ENCODE measurements at regions not wholly inside any gene's neighbourhood (a gene's known extent, or its start where the extent isn't known, plus 50 kb on each side); places are given as distances from the start of the nearest gene placed in this dataset.

- Histone ChIP-seq H2AFZ (ENCODE audit: low read depth) (no peak overlapping the region), H3K27ac (no peak overlapping the region), H3K36me3 (ENCODE audit: insufficient read depth) (no peaks in the 10 kb centered on the region), H4K20me1 (ENCODE audit: insufficient read depth) (no peaks in the 10 kb centered on the region), H3K4me1 (ENCODE audit: low read depth, poor library complexity, severe bottlenecking) (peaks cover 7% of the 10 kb centered on the region), H3K4me2 (no peak overlapping the region), H3K79me2 (ENCODE audit: insufficient read depth, low read depth) (no peaks in the 10 kb centered on the region), H3K27me3 (ENCODE audit: insufficient read depth, low read depth) (no peaks in the 10 kb centered on the region), H3K9ac (no peak overlapping the region), H3K4me3 (IDR thresholded peaks at IDR 0.05; ENCODE audit: insufficient read depth, low read depth, low read length) (no peak overlapping the region)
- TF ChIP-seq CTCF (conservative IDR thresholded peaks at IDR 0.05; ENCODE audit: low read depth, low read length) = no peak
Observed at GRCh38 chr6:68237205-68237604, 397.9 kb upstream of the ADGRB3 start.

- no peaks in the 10 kb centered on the region for H4K20me1 ChIP-seq (ENCODE audit: insufficient read depth)
- H3K4me3 ChIP-seq (IDR thresholded peaks at IDR 0.05; ENCODE audit: insufficient read depth, low read depth, low read length) = no peak overlapping the region
- H3K36me3 ChIP-seq (ENCODE audit: insufficient read depth) = no peaks in the 10 kb centered on the region
- H3K27me3 ChIP-seq (ENCODE audit: insufficient read depth, low read depth) = no peaks in the 10 kb centered on the region
- H3K27ac ChIP-seq = no peak overlapping the region
- no peak overlapping the region for H3K9ac ChIP-seq
- peaks cover 7% of the 10 kb centered on the region for H3K4me1 ChIP-seq (ENCODE audit: low read depth, poor library complexity, severe bottlenecking)
- H3K4me2 ChIP-seq = no peak overlapping the region
- no peak for TF ChIP-seq CTCF (conservative IDR thresholded peaks at IDR 0.05; ENCODE audit: low read depth, low read length)
- no peak overlapping the region for H2AFZ ChIP-seq (ENCODE audit: low read depth)
- H3K79me2 ChIP-seq (ENCODE audit: insufficient read depth, low read depth) = no peaks in the 10 kb centered on the region
Observed at GRCh38 chr6:68235326-68235784, 399.7 kb upstream of the ADGRB3 start.

DNA sequence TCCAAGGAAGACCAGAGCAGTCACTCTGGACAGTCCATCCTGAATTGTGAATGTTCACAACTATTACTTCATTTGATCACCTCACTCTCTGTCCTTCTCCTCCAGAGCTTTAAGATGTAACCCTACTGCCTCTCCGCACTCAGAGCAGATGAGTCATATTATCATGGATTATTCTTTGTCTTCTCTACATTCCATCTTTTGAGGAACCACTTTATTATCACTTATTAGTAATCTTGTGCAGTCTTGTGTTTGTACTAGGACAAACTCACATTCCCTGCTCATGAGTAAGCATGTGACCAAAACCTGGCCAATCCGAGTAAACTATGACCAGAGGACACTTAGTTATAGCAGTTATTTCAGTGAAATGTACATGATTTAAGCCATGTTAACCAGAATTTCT lies 401.5 kb upstream of the ADGRB3 start:
- Histone ChIP-seq H4K20me1 (ENCODE audit: insufficient read depth) (no peaks in the 10 kb centered on the region), H3K79me2 (ENCODE audit: insufficient read depth, low read depth) (no peaks in the 10 kb centered on the region), H3K4me3 (IDR thresholded peaks at IDR 0.05; ENCODE audit: insufficient read depth, low read depth, low read length) (no peak overlapping the region), H3K4me2 (no peak overlapping the region), H3K4me1 (ENCODE audit: low read depth, poor library complexity, severe bottlenecking) (peaks cover 7% of the 10 kb centered on the region), H3K9ac (no peak overlapping the region), H3K27ac (no peak overlapping the region), H3K27me3 (ENCODE audit: insufficient read depth, low read depth) (no peaks in the 10 kb centered on the region), H2AFZ (ENCODE audit: low read depth) (no peak overlapping the region), H3K36me3 (ENCODE audit: insufficient read depth) (no peaks in the 10 kb centered on the region)
- TF ChIP-seq CTCF (conservative IDR thresholded peaks at IDR 0.05; ENCODE audit: low read depth, low read length) = no peak

DNA sequence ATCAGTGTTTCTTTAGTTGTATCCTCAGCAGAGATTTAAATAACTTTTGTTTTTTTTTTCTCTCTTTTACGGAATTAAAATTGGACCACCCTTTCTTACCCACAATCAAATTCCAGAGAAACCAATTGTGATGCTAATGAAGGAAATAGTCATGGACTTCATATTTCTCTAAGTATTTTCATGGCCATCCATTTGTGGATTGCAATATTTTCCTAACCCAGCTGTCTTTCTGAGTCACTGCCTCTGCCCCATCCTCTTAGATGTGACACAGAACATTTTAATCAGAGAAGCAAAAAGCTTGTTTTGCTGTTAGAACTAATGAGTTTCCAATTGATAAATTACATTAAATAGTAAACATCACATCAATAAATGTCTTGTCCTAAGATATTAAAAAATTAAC lies 405.5 kb upstream of the ADGRB3 start:
- no peaks in the 10 kb centered on the region for H3K36me3 ChIP-seq (ENCODE audit: insufficient read depth)
- no peak overlapping the region for H3K4me3 ChIP-seq (IDR thresholded peaks at IDR 0.05; ENCODE audit: insufficient read depth, low read depth, low read length)
- H3K27ac ChIP-seq = no peak overlapping the region
- H2AFZ ChIP-seq (ENCODE audit: low read depth) = no peak overlapping the region
- no peak for TF ChIP-seq CTCF (conservative IDR thresholded peaks at IDR 0.05; ENCODE audit: low read depth, low read length)
- H3K27me3 ChIP-seq (ENCODE audit: insufficient read depth, low read depth) = no peaks in the 10 kb centered on the region
- no peak overlapping the region for H3K9ac ChIP-seq
- no peaks in the 10 kb centered on the region for H3K4me1 ChIP-seq (ENCODE audit: low read depth, poor library complexity, severe bottlenecking)
- no peak overlapping the region for H3K4me2 ChIP-seq
- no peaks in the 10 kb centered on the region for H4K20me1 ChIP-seq (ENCODE audit: insufficient read depth)
- no peaks in the 10 kb centered on the region for H3K79me2 ChIP-seq (ENCODE audit: insufficient read depth, low read depth)
